ENCODE measurements at regions not wholly inside any gene's neighbourhood (a gene's known extent, or its start where the extent isn't known, plus 50 kb on each side); places are given as distances from the start of the nearest gene placed in this dataset.

DNA sequence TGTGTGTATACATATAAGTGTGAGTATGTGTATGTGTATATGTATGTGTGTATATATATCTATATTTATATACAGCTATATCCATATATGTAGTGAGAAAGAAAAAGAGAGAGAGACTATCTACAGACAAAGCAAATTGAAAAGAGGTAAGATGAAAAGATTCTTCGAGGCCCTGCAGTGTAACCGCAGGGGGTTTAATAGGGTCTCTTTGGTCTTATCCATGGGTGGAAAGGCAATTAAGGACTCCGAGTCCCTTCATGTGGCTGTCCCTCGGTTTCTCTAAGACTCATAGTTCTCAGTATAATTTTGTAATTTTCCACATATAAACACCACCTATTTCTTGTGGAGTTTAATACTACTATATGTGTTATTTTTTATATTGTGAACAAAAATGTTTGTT, 50.6 kb upstream of the JAZF1 start:
- intact Hi-C loops (cut with DNase I) = no loop called here
- no peak for DNase-seq (ENCODE audit: extremely low spot score in 2 of 2)
- no peaks in the 10 kb centered on the region for H3K9me3 ChIP-seq
- H3K36me3 ChIP-seq = no peaks in the 10 kb centered on the region
- no peaks in the 10 kb centered on the region for H3K27me3 ChIP-seq
- H3K4me1 ChIP-seq = no peaks in the 10 kb centered on the region
- no peak overlapping the region for H3K27ac ChIP-seq
- TF ChIP-seq, protein P1, sequence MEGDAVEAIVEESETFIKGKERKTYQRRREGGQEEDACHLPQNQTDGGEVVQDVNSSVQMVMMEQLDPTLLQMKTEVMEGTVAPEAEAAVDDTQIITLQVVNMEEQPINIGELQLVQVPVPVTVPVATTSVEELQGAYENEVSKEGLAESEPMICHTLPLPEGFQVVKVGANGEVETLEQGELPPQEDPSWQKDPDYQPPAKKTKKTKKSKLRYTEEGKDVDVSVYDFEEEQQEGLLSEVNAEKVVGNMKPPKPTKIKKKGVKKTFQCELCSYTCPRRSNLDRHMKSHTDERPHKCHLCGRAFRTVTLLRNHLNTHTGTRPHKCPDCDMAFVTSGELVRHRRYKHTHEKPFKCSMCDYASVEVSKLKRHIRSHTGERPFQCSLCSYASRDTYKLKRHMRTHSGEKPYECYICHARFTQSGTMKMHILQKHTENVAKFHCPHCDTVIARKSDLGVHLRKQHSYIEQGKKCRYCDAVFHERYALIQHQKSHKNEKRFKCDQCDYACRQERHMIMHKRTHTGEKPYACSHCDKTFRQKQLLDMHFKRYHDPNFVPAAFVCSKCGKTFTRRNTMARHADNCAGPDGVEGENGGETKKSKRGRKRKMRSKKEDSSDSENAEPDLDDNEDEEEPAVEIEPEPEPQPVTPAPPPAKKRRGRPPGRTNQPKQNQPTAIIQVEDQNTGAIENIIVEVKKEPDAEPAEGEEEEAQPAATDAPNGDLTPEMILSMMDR (IDR thresholded peaks at IDR 0.05) = no peak
- TF ChIP-seq POLR2AphosphoS5 (IDR thresholded peaks at IDR 0.05; ENCODE audit: insufficient read depth in 1 of 2, low read depth in 1 of 2) (no peak), POLR2A (IDR thresholded peaks at IDR 0.05) (no peak)
- no peak overlapping the region for H3K4me3 ChIP-seq

DNA sequence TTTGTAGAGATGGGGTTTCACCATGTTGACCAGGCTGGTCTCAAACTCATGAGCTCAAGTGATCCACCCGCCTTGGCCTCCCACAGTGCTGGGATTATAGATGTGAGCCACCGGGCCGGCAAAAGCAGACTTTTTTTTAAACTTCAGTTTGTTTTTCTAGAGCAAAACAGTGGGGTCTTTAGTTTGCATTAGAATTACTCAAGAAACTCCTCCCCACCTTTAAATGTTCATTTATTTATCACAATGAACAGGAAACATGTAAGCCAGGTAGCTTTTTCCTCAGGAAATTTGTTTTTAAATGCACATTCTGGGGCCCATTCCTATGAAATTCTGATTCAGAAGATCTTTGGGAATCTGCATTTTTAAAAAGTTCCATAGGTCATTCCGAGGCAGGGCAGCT, 56.0 kb upstream of the JAZF1 start:
- no peak for DNase-seq (ENCODE audit: extremely low spot score in 2 of 2)
- Histone ChIP-seq H3K4me3 (no peak overlapping the region), H3K27ac (no peak overlapping the region), H3K9me3 (no peaks in the 10 kb centered on the region), H3K27me3 (no peaks in the 10 kb centered on the region), H3K4me1 (no peaks in the 10 kb centered on the region), H3K36me3 (no peaks in the 10 kb centered on the region)
- no peak for TF ChIP-seq POLR2A (IDR thresholded peaks at IDR 0.05)
- no peak for TF ChIP-seq POLR2AphosphoS5 (IDR thresholded peaks at IDR 0.05; ENCODE audit: insufficient read depth in 1 of 2, low read depth in 1 of 2)
- TF ChIP-seq, protein P1 (IDR thresholded peaks at IDR 0.05) = no peak
- intact Hi-C loops (cut with DNase I) = no loop called here

DNA sequence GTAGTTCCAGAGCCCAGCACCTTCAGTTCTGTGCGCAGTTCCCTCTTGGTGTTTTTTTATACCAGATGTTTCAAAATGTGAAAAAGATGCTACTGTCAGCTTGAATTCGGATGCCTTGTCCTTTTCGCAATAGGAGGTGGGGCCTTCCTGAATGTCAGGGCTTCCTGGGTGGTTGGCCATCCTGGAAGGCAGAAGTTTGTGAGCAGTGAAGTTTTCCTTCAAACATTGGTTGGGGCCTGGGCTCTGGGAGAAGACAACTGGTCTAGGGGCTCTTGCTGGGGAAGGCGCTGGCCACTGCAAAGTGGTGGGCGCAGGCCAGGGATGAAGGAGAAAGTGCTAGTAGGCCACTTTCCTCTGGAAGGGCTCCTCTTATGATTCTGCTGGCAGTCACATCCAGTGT, 56.8 kb upstream of the JAZF1 start:
- intact Hi-C loops (cut with DNase I) = no loop called here
- no peaks in the 10 kb centered on the region for H3K27me3 ChIP-seq
- no peaks in the 10 kb centered on the region for H3K4me1 ChIP-seq
- H3K4me3 ChIP-seq = no peak overlapping the region
- no peaks in the 10 kb centered on the region for H3K9me3 ChIP-seq
- DNase-seq (ENCODE audit: extremely low spot score in 2 of 2) = no peak
- no peak overlapping the region for H3K27ac ChIP-seq
- H3K36me3 ChIP-seq = no peaks in the 10 kb centered on the region
- TF ChIP-seq POLR2AphosphoS5 (IDR thresholded peaks at IDR 0.05; ENCODE audit: insufficient read depth in 1 of 2, low read depth in 1 of 2) (no peak), POLR2A (IDR thresholded peaks at IDR 0.05) (no peak)
- TF ChIP-seq, protein P1 (IDR thresholded peaks at IDR 0.05) = no peak

DNA sequence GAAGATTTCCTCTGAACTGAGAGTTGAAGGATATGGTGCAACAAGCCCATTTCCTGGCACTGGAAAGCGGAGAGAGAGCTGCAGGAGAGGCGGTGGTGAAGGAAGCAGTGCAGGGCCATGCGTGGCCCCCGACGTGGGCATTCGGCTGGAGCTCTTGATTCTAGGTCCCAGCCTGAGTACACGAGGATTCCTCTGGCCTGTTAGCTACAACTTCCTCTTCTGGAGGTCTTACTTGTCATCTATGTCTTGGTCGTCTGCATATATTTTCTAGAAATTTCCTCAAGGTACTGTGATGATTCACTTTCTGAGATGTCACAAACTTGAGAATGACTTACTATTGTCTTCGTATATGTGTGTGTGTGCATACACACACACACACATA, 59.2 kb upstream of the JAZF1 start:
- intact Hi-C loops (cut with DNase I) = no loop called here
- no peaks in the 10 kb centered on the region for H3K9me3 ChIP-seq
- no peak overlapping the region for H3K27ac ChIP-seq
- no peaks in the 10 kb centered on the region for H3K4me1 ChIP-seq
- no peaks in the 10 kb centered on the region for H3K36me3 ChIP-seq
- no peak for DNase-seq (ENCODE audit: extremely low spot score in 2 of 2)
- H3K27me3 ChIP-seq = no peaks in the 10 kb centered on the region
- no peak for TF ChIP-seq POLR2A (IDR thresholded peaks at IDR 0.05)
- TF ChIP-seq POLR2AphosphoS5 (IDR thresholded peaks at IDR 0.05; ENCODE audit: insufficient read depth in 1 of 2, low read depth in 1 of 2) = no peak
- H3K4me3 ChIP-seq = no peak overlapping the region

DNA sequence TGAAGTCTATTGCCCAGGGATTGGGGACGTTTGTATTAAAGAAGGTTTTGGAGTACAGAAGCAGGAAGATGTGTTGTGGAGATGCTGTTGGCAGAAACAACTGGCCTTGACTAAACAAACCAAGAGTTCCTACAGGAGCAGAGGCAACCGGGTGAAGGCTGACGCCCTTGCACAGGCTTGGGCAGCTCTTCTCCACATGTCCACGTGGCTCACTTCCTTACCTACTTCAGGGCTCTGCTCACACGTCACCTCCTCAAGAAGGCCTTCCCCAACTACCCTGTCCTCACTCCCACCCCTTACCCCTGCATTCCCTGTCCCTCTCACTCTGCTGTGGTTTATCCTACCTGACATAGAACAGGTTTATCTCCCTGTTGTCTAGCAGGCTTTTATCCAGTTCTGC, 59.9 kb upstream of the JAZF1 start:
- intact Hi-C loops (cut with DNase I) = no loop called here
- TF ChIP-seq POLR2AphosphoS5 (IDR thresholded peaks at IDR 0.05; ENCODE audit: insufficient read depth in 1 of 2, low read depth in 1 of 2) (no peak), POLR2A (IDR thresholded peaks at IDR 0.05) (no peak)
- TF ChIP-seq, protein P1 (IDR thresholded peaks at IDR 0.05) = no peak
- H3K36me3 ChIP-seq = no peaks in the 10 kb centered on the region
- no peak overlapping the region for H3K4me3 ChIP-seq
- no peak overlapping the region for H3K27ac ChIP-seq
- H3K27me3 ChIP-seq = no peaks in the 10 kb centered on the region
- H3K4me1 ChIP-seq = no peaks in the 10 kb centered on the region
- H3K9me3 ChIP-seq = no peaks in the 10 kb centered on the region
- no peak for DNase-seq (ENCODE audit: extremely low spot score in 2 of 2)

DNA sequence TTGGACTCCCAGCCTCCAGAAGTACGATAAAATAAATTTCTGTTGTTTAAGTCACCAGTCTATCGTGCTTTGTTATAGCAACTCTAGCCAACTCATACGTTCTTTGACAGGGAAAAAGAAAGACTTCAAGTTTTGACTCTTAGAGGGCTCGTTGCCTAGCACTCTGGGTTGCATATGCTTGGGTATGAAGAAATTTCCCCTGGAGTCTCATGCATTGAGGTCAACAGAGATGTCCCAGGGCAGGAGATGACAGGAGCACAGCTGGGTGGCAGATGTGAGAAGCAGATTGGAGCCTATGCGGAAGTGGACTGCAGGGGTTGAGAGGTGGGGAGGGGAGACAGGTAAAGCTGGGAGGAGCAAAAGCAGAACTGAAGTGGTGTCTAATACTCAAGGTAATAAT, 63.3 kb upstream of the JAZF1 start:
- Histone ChIP-seq H3K27me3 (no peaks in the 10 kb centered on the region), H3K27ac (no peak overlapping the region), H3K36me3 (no peaks in the 10 kb centered on the region), H3K4me1 (no peaks in the 10 kb centered on the region), H3K4me3 (no peak overlapping the region), H3K9me3 (no peaks in the 10 kb centered on the region)
- intact Hi-C loops (cut with DNase I) = no loop called here
- TF ChIP-seq POLR2AphosphoS5 (IDR thresholded peaks at IDR 0.05; ENCODE audit: insufficient read depth in 1 of 2, low read depth in 1 of 2) = no peak
- no peak for TF ChIP-seq POLR2A (IDR thresholded peaks at IDR 0.05)
- TF ChIP-seq, protein P1 (IDR thresholded peaks at IDR 0.05) = no peak
- DNase-seq (ENCODE audit: extremely low spot score in 2 of 2) = no peak
